PC-3 (cell line): ENCODE measurements at regions not wholly inside any gene's neighbourhood (a gene's known extent, or its start where the extent isn't known, plus 50 kb on each side); places are given as distances from the start of the nearest gene placed in this dataset.

Source experiments
- EZH2 ChIP-seq: fragments of 300-600 bp; sonication (generic); IDR thresholded peaks from one replicate; pipeline ENCODE4 v1.6.1; 2017; ENCODE audit warnings: antibody characterized with exemption, mild to moderate bottlenecking, low read length; ENCODE audit not compliant: unreplicated experiment
- EZH2phosphoT487 ChIP-seq: fragments of 300-600 bp; sonication (generic); IDR thresholded peaks from 2 replicates; pipeline ENCODE4 v1.6.1; 2018; ENCODE audit warnings: mild to moderate bottlenecking, antibody characterized with exemption, low read length, borderline replicate concordance
- TF ChIP-seq, protein P1 (sequence below): fragments of 300-600 bp; sonication (generic); conservative IDR thresholded peaks from 2 replicates; pipeline ENCODE4 v1.5.1; 2017; ENCODE audit warnings: antibody characterized with exemption, low read depth, mild to moderate bottlenecking, low read length

DNA sequence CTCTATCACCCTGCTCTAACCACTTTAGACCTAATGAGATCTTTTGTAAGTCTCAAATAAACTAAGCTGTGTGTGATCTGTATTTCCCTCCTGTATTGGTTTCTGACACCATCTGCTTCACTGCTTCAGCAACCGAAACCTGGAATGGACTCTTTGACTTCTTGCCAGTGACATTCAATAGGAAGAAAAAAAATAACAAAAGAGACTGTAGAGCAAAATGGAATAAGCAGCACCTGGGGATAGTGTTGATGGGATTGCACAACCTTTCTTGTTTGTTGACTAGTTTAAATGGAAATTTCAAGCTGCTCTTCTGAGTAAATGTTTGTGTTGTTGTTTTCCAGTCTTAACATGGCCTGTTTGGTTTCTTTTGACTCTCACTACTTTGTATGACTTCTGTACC lies 888.6 kb upstream of the SEL1L start:
- TF ChIP-seq, protein P1, sequence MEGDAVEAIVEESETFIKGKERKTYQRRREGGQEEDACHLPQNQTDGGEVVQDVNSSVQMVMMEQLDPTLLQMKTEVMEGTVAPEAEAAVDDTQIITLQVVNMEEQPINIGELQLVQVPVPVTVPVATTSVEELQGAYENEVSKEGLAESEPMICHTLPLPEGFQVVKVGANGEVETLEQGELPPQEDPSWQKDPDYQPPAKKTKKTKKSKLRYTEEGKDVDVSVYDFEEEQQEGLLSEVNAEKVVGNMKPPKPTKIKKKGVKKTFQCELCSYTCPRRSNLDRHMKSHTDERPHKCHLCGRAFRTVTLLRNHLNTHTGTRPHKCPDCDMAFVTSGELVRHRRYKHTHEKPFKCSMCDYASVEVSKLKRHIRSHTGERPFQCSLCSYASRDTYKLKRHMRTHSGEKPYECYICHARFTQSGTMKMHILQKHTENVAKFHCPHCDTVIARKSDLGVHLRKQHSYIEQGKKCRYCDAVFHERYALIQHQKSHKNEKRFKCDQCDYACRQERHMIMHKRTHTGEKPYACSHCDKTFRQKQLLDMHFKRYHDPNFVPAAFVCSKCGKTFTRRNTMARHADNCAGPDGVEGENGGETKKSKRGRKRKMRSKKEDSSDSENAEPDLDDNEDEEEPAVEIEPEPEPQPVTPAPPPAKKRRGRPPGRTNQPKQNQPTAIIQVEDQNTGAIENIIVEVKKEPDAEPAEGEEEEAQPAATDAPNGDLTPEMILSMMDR: no peak
- TF ChIP-seq EZH2 (no peak), EZH2phosphoT487 (no peak)
